ENCODE measurements at regions not wholly inside any gene's neighbourhood (a gene's known extent, or its start where the extent isn't known, plus 50 kb on each side); places are given as distances from the start of the nearest gene placed in this dataset.

GRCh38 chr7:67407392-67408071 is 410.9 kb downstream of the TYW1 start:
- H4K5ac ChIP-seq (ENCODE audit: insufficient read length, low read depth, low read length) = no peak overlapping the region
- DNase-seq (ENCODE audit: low read depth in 1 of 2, low spot score in 2 of 2) (no peak), FAIRE-seq (no peak)
- no peak overlapping the region for H2BK12ac ChIP-seq (ENCODE audit: low read depth, low read length)
- no peaks in the 10 kb centered on the region for H3K36me3 ChIP-seq (ENCODE audit: control insufficient read depth in 2 of 4, insufficient read depth in 4 of 4, low read length in 3 of 4)
- no peak overlapping the region for H2BK120ac ChIP-seq (replicated peaks; ENCODE audit: low read depth, low read length)
- no peak overlapping the region for H3K4me3 ChIP-seq (ENCODE audit: extremely low read depth in 1 of 4, insufficient read depth in 2 of 4, low read depth in 3 of 4, low read length in 4 of 4)
- no peak overlapping the region for H3K56ac ChIP-seq (replicated peaks; ENCODE audit: insufficient read length, low read depth, low read length)
- H4K91ac ChIP-seq (replicated peaks; ENCODE audit: insufficient read length, low read length) = no peak overlapping the region
- no peak overlapping the region for H3K4me2 ChIP-seq (ENCODE audit: insufficient read depth in 1 of 2, low read depth in 2 of 2, low read length in 2 of 2)
- H3K23me2 ChIP-seq (ENCODE audit: low read depth, low read length) = no peaks in the 10 kb centered on the region
- no peak overlapping the region for H2BK5ac ChIP-seq (ENCODE audit: low read depth, low read length)
- H4K8ac ChIP-seq (ENCODE audit: extremely low read depth, insufficient read depth, low read length) = no peak overlapping the region
- H3K9ac ChIP-seq (replicated peaks in 1 of 4; ENCODE audit: extremely low read depth in 1 of 4, low read depth in 3 of 4, low read length in 3 of 4) = no peak overlapping the region
- H3K14ac ChIP-seq (ENCODE audit: insufficient read length) = no peak overlapping the region
- H2BK20ac ChIP-seq (ENCODE audit: low read length) = no peak overlapping the region
- peaks cover 0 to 2% of the 10 kb centered on the region in 2 experiments; a peak in 1 of 4 replicates for H3K9me3 ChIP-seq (ENCODE audit: insufficient read depth in 2 of 2, low read depth in 1 of 2, low read length in 1 of 2)
- CTCF ChIA-PET (ENCODE audit: partially characterized antibody) = no interaction called here
- no peak overlapping the region for H2BK15ac ChIP-seq (ENCODE audit: low read length)
- H3K4me1 ChIP-seq (replicated peaks in 1 of 4; ENCODE audit: control insufficient read depth in 3 of 4, insufficient read depth in 4 of 4, low read length in 3 of 4) = no peaks in the 10 kb centered on the region
- H4K20me1 ChIP-seq (replicated peaks in 1 of 2; ENCODE audit: control insufficient read depth in 1 of 2, insufficient read depth in 2 of 2, low read length in 2 of 2) = no peaks in the 10 kb centered on the region
- no peak overlapping the region for H2AFZ ChIP-seq (ENCODE audit: low read length)
- POLR2A ChIA-PET (ENCODE audit: partially characterized antibody) = no interaction called here
- no peak overlapping the region for H3K23ac ChIP-seq (ENCODE audit: insufficient read length)
- no peaks in the 10 kb centered on the region for H3K79me2 ChIP-seq (ENCODE audit: control insufficient read depth in 1 of 2, insufficient read depth in 2 of 2, low read length in 2 of 2)
- no peaks in the 10 kb centered on the region; a peak in 1 of 7 replicates for H3K27me3 ChIP-seq (replicated peaks in 1 of 4; ENCODE audit: control insufficient read depth in 3 of 4, extremely low read depth in 1 of 4, insufficient read depth in 3 of 4, low read length in 3 of 4)
- H3K18ac ChIP-seq (ENCODE audit: extremely low read depth, low read length) = no peak overlapping the region
- H3K27ac ChIP-seq (ENCODE audit: low read depth, low read length) = no peak overlapping the region
- H3K4ac ChIP-seq (replicated peaks; ENCODE audit: insufficient read length, low read depth, low read length) = no peak overlapping the region
- 88% methylated on average over 9 of the region's 9 CpGs; no CpG with 5 or more reads in 1 of the 2 experiments for WGBS, 2 experiments (ENCODE audit: extremely low coverage in 1 of 2, insufficient coverage in 1 of 2, insufficient read length in 1 of 2, insufficient replicate concordance in 2 of 2, low coverage in 1 of 2, low lambda C conversion rate in 2 of 2, missing lambda C conversion rate in 1 of 2)
- no peaks in the 10 kb centered on the region; the same call in 1 of the 2 replicates for H3K79me1 ChIP-seq (ENCODE audit: low read depth, low read length)
- H2AK5ac ChIP-seq (ENCODE audit: low read depth, low read length) = no peak overlapping the region
- TF ChIP-seq CHD1 (IDR thresholded peaks at IDR 0.05; ENCODE audit: low read depth, low read length) (no peak), TCF12 (IDR thresholded peaks at IDR 0.05; ENCODE audit: low read depth, low read length) (no peak), KDM5A (IDR thresholded peaks at IDR 0.05; ENCODE audit: low read length) (no peak), SAP30 (IDR thresholded peaks at IDR 0.05; ENCODE audit: insufficient read depth, insufficient replicate concordance, low read length) (no peak), POLR2A (IDR thresholded peaks at IDR 0.05; ENCODE audit: control extremely low read depth in 1 of 2, low read depth in 2 of 2, low read length in 2 of 2) (no peak), MAFK (IDR thresholded peaks at IDR 0.05; ENCODE audit: low read depth, low read length) (no peak), JUND (IDR thresholded peaks at IDR 0.05; ENCODE audit: low read length) (no peak), TBP (IDR thresholded peaks at IDR 0.05; ENCODE audit: low read depth, low read length) (no peak), POU5F1 (IDR thresholded peaks at IDR 0.05; ENCODE audit: low read depth, low read length) (no peak), EGR1 (IDR thresholded peaks at IDR 0.05; ENCODE audit: borderline replicate concordance, low read depth, low read length) (no peak), CEBPB (IDR thresholded peaks at IDR 0.05; ENCODE audit: low read depth, low read length) (no peak), ZNF274 (IDR thresholded peaks at IDR 0.05; ENCODE audit: borderline replicate concordance, extremely low read depth, low read length) (no peak), TEAD4 (IDR thresholded peaks at IDR 0.05; ENCODE audit: low read depth, low read length) (no peak), GABPA (IDR thresholded peaks at IDR 0.05; ENCODE audit: borderline replicate concordance, insufficient read depth, low read length) (no peak), SP1 (IDR thresholded peaks at IDR 0.05; ENCODE audit: low read depth, low read length) (no peak)

All from H1 (cell line).